ENCODE measurements at regions not wholly inside any gene's neighbourhood (a gene's known extent, or its start where the extent isn't known, plus 50 kb on each side); places are given as distances from the start of the nearest gene placed in this dataset.

GRCh38 chr11:131279654-131280384 lies 90.6 kb upstream of the NTM start:
- no peak overlapping the region for H3K27ac Mint-ChIP-seq
- no peaks in the 10 kb centered on the region for H3K9me3 Mint-ChIP-seq
- intact Hi-C loops (cut with micrococcal nuclease), result no loop called here
- H3K36me3 Mint-ChIP-seq, result no peaks in the 10 kb centered on the region
- CTCF ChIA-PET, result no interaction called here
- no peaks in the 10 kb centered on the region for H3K27me3 Mint-ChIP-seq
- no peaks in the 10 kb centered on the region for H3K4me1 Mint-ChIP-seq (ENCODE audit: low read depth)
- no peak for DNase-seq
- POLR2A ChIA-PET, result no interaction called here
- no peak overlapping the region for H3K4me3 Mint-ChIP-seq

GRCh38 chr11:131281316-131281715 lies 89.1 kb upstream of the NTM start:
- no peaks in the 10 kb centered on the region for H3K9me3 Mint-ChIP-seq
- no peaks in the 10 kb centered on the region for H3K36me3 Mint-ChIP-seq
- H3K4me1 Mint-ChIP-seq (ENCODE audit: low read depth), result no peaks in the 10 kb centered on the region
- ChIA-PET CTCF (no interaction called here), POLR2A (no interaction called here)
- intact Hi-C loops (cut with micrococcal nuclease), result no loop called here
- no peaks in the 10 kb centered on the region for H3K27me3 Mint-ChIP-seq
- H3K4me3 Mint-ChIP-seq, result no peak overlapping the region
- no peak overlapping the region for H3K27ac Mint-ChIP-seq
- DNase-seq, result no peak

GRCh38 chr11:131284041-131284440 lies 86.4 kb upstream of the NTM start:
- intact Hi-C loops (cut with micrococcal nuclease), result no loop called here
- POLR2A ChIA-PET, result no interaction called here
- no peak for DNase-seq
- CTCF ChIA-PET, result no interaction called here
- no peaks in the 10 kb centered on the region for H3K27me3 Mint-ChIP-seq
- no peaks in the 10 kb centered on the region for H3K36me3 Mint-ChIP-seq
- no peak overlapping the region for H3K4me3 Mint-ChIP-seq
- H3K4me1 Mint-ChIP-seq (ENCODE audit: low read depth), result no peaks in the 10 kb centered on the region
- H3K9me3 Mint-ChIP-seq, result no peaks in the 10 kb centered on the region
- H3K27ac Mint-ChIP-seq, result no peak overlapping the region

GRCh38 chr11:131288521-131289091 lies 81.8 kb upstream of the NTM start:
- Mint-ChIP-seq H3K9me3 (peaks cover 2% of the 10 kb centered on the region), H3K4me3 (no peak overlapping the region), H3K4me1 (ENCODE audit: low read depth) (no peaks in the 10 kb centered on the region), H3K27me3 (no peaks in the 10 kb centered on the region), H3K27ac (no peak overlapping the region), H3K36me3 (no peaks in the 10 kb centered on the region)
- DNase-seq, result no peak
- intact Hi-C loops (cut with micrococcal nuclease), result no loop called here
- ChIA-PET POLR2A (no interaction called here), CTCF (interaction anchor here (0.6 kb wide), 1 partner anchor 1613 kb away, joined by 4 read pairs; no protein-coding TSS in a partner anchor)

- Mint-ChIP-seq H3K27ac (no peak overlapping the region), H3K27me3 (no peaks in the 10 kb centered on the region), H3K36me3 (no peaks in the 10 kb centered on the region), H3K9me3 (peaks cover 5% of the 10 kb centered on the region), H3K4me3 (no peak overlapping the region), H3K4me1 (ENCODE audit: low read depth) (no peaks in the 10 kb centered on the region)
- ChIA-PET CTCF (no interaction called here), POLR2A (no interaction called here)
- DNase-seq, result no peak
- intact Hi-C loops (cut with micrococcal nuclease), result no loop called here
These were observed 80.2 kb upstream of the NTM start for GRCh38 chr11:131290185-131290584.

GRCh38 chr11:131295986-131296385 lies 74.4 kb upstream of the NTM start:
- H3K4me1 Mint-ChIP-seq (ENCODE audit: low read depth), result no peaks in the 10 kb centered on the region
- no peaks in the 10 kb centered on the region for H3K36me3 Mint-ChIP-seq
- CTCF ChIA-PET, result no interaction called here
- no peak overlapping the region for H3K27ac Mint-ChIP-seq
- H3K4me3 Mint-ChIP-seq, result no peak overlapping the region
- intact Hi-C loops (cut with micrococcal nuclease), result no loop called here
- peaks cover 5% of the 10 kb centered on the region for H3K9me3 Mint-ChIP-seq
- peaks cover 9% of the 10 kb centered on the region for H3K27me3 Mint-ChIP-seq
- POLR2A ChIA-PET, result no interaction called here
- DNase-seq, result no peak

- H3K4me3 Mint-ChIP-seq, result no peak overlapping the region
- H3K9me3 Mint-ChIP-seq, result peaks cover 5% of the 10 kb centered on the region
- H3K4me1 Mint-ChIP-seq (ENCODE audit: low read depth), result no peaks in the 10 kb centered on the region
- no peak overlapping the region for H3K27ac Mint-ChIP-seq
- POLR2A ChIA-PET, result no interaction called here
- CTCF ChIA-PET, result no interaction called here
- H3K27me3 Mint-ChIP-seq, result peaks cover 12% of the 10 kb centered on the region
- no peaks in the 10 kb centered on the region for H3K36me3 Mint-ChIP-seq
- intact Hi-C loops (cut with micrococcal nuclease), result no loop called here
- no peak for DNase-seq
These were observed 73.0 kb upstream of the NTM start for GRCh38 chr11:131297441-131297840.

GRCh38 chr11:131299598-131300438 lies 70.6 kb upstream of the NTM start:
- Mint-ChIP-seq H3K36me3 (no peaks in the 10 kb centered on the region), H3K27me3 (peaks cover 12% of the 10 kb centered on the region), H3K4me1 (ENCODE audit: low read depth) (no peaks in the 10 kb centered on the region), H3K9me3 (no peaks in the 10 kb centered on the region), H3K4me3 (no peak overlapping the region), H3K27ac (no peak overlapping the region)
- POLR2A ChIA-PET, result no interaction called here
- intact Hi-C loops (cut with micrococcal nuclease), result no loop called here
- CTCF ChIA-PET, result no interaction called here
- DNase-seq, result no peak

GRCh38 chr11:131300439-131300717 lies 70.0 kb upstream of the NTM start:
- no peak overlapping the region for H3K27ac Mint-ChIP-seq
- intact Hi-C loops (cut with micrococcal nuclease), result no loop called here
- CTCF ChIA-PET, result no interaction called here
- no peaks in the 10 kb centered on the region for H3K36me3 Mint-ChIP-seq
- no peaks in the 10 kb centered on the region for H3K4me1 Mint-ChIP-seq (ENCODE audit: low read depth)
- no peaks in the 10 kb centered on the region for H3K9me3 Mint-ChIP-seq
- POLR2A ChIA-PET, result no interaction called here
- H3K4me3 Mint-ChIP-seq, result no peak overlapping the region
- DNase-seq, result no peak
- peaks cover 12% of the 10 kb centered on the region for H3K27me3 Mint-ChIP-seq

GRCh38 chr11:131301306-131301705 lies 69.1 kb upstream of the NTM start:
- peaks cover 12% of the 10 kb centered on the region for H3K27me3 Mint-ChIP-seq
- DNase-seq, result no peak
- intact Hi-C loops (cut with micrococcal nuclease), result no loop called here
- CTCF ChIA-PET, result no interaction called here
- POLR2A ChIA-PET, result no interaction called here
- H3K27ac Mint-ChIP-seq, result no peak overlapping the region
- no peak overlapping the region for H3K4me3 Mint-ChIP-seq
- H3K9me3 Mint-ChIP-seq, result no peaks in the 10 kb centered on the region
- H3K36me3 Mint-ChIP-seq, result no peaks in the 10 kb centered on the region
- no peaks in the 10 kb centered on the region for H3K4me1 Mint-ChIP-seq (ENCODE audit: low read depth)

GRCh38 chr11:131302836-131303235 lies 67.6 kb upstream of the NTM start:
- no peak for DNase-seq

GRCh38 chr11:131303611-131304119 lies 66.8 kb upstream of the NTM start:
- Mint-ChIP-seq H3K4me1 (ENCODE audit: low read depth) (no peaks in the 10 kb centered on the region), H3K27me3 (peaks cover 10% of the 10 kb centered on the region), H3K36me3 (no peaks in the 10 kb centered on the region), H3K4me3 (no peak overlapping the region), H3K27ac (no peak overlapping the region), H3K9me3 (no peaks in the 10 kb centered on the region)
- no peak for DNase-seq
- intact Hi-C loops (cut with micrococcal nuclease), result no loop called here
- ChIA-PET CTCF (no interaction called here), POLR2A (no interaction called here)

More at GRCh38 chr11:131302836-131303235, 67.6 kb upstream of the NTM start:
- no peaks in the 10 kb centered on the region for H3K4me1 Mint-ChIP-seq (ENCODE audit: low read depth)
- intact Hi-C loops (cut with micrococcal nuclease), result no loop called here
- POLR2A ChIA-PET, result no interaction called here
- CTCF ChIA-PET, result no interaction called here
- H3K27ac Mint-ChIP-seq, result no peak overlapping the region
- H3K4me3 Mint-ChIP-seq, result no peak overlapping the region
- peaks cover 12% of the 10 kb centered on the region for H3K27me3 Mint-ChIP-seq
- no peaks in the 10 kb centered on the region for H3K36me3 Mint-ChIP-seq
- H3K9me3 Mint-ChIP-seq, result no peaks in the 10 kb centered on the region

- Mint-ChIP-seq H3K27me3 (peaks cover 7% of the 10 kb centered on the region), H3K4me1 (ENCODE audit: low read depth) (no peaks in the 10 kb centered on the region), H3K9me3 (no peaks in the 10 kb centered on the region), H3K4me3 (no peak overlapping the region), H3K36me3 (no peaks in the 10 kb centered on the region), H3K27ac (no peak overlapping the region)
- intact Hi-C loops (cut with micrococcal nuclease), result no loop called here
- DNase-seq, result no peak
- ChIA-PET POLR2A (no interaction called here), CTCF (no interaction called here)
These were observed 65.4 kb upstream of the NTM start for GRCh38 chr11:131305005-131305404.
